GM12891 (cell line): ENCODE measurements at regions not wholly inside any gene's neighbourhood (a gene's known extent, or its start where the extent isn't known, plus 50 kb on each side); places are given as distances from the start of the nearest gene placed in this dataset.

Experiments used
- POLR2A ChIP-seq: IDR thresholded peaks from 2 replicates; pipeline ENCODE4 v1.6.1; 2011; ENCODE audit warnings: low read depth, low read length, control low read depth
- POLR2AphosphoS5 ChIP-seq: IDR thresholded peaks from 2 replicates; pipeline ENCODE4 v1.6.1; 2011; ENCODE audit warnings: low read depth, low read length, control low read depth

DNA sequence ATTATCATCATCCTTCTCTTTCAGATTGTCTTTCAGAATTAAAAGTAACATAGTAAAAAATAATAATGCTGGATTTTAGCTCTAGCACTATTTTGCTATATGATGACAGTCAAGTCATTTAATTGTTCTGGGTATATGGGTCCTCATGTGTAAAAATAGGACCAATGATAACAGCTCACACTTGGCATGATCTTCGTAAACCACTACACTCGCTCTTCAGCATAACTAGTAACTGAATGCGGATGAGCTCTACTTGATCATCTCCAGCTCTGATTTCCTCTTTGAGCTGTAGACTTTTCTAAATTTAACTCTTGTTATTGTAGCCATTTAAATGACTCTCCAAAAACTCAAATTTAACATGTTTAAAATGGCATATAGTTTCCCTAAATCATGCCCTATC is 831.8 kb upstream of the HS3ST1 start:
- TF ChIP-seq POLR2A, result no peak
- TF ChIP-seq POLR2AphosphoS5, result no peak
